ENCODE measurements at regions not wholly inside any gene's neighbourhood (a gene's known extent, or its start where the extent isn't known, plus 50 kb on each side); places are given as distances from the start of the nearest gene placed in this dataset.

DNA sequence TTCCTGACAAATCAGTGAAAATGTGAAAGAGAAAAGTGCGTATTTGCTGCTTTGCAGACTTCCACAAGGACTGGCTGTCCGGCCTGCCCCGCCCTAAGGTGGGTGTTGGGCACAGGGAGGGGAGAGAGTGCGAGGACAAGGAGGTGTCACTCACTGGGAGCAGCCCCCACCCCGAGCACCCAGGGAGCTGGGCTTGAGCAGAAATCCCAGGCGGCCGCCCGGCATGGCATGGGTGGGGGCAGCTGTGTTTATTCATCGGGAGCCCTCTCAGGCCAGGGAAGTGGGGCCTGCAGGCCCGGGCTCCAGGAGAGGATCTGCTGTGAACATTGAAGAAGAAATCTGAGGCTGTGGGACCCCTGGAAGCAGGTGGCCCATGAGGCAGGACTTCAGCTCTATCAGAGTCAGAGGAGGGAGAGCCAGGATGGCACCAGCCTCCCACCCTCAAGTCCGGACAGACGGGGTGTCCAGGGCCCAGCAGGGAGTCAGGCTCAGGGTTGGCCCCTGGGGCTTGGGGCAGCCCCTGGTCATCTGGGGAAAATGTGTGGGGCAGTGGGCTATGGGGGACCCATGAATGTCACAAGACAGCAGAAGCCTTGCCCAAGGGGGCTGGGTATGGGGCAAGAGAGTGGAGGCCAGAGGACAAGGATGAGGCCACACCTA lies 164.4 kb upstream of the PPP2R2D start:
- Mint-ChIP-seq H3K4me1 (ENCODE audit: low read depth) (no peaks in the 10 kb centered on the region), H3K4me3 (no peak overlapping the region), H3K27me3 (peaks cover 5% of the 10 kb centered on the region), H3K27ac (no peak overlapping the region), H3K9me3 (peaks cover 4% of the 10 kb centered on the region), H3K36me3 (ENCODE audit: low read depth) (no peaks in the 10 kb centered on the region)
- ChIA-PET POLR2A (no interaction called here), CTCF (no interaction called here)
- TF ChIP-seq, protein P1, sequence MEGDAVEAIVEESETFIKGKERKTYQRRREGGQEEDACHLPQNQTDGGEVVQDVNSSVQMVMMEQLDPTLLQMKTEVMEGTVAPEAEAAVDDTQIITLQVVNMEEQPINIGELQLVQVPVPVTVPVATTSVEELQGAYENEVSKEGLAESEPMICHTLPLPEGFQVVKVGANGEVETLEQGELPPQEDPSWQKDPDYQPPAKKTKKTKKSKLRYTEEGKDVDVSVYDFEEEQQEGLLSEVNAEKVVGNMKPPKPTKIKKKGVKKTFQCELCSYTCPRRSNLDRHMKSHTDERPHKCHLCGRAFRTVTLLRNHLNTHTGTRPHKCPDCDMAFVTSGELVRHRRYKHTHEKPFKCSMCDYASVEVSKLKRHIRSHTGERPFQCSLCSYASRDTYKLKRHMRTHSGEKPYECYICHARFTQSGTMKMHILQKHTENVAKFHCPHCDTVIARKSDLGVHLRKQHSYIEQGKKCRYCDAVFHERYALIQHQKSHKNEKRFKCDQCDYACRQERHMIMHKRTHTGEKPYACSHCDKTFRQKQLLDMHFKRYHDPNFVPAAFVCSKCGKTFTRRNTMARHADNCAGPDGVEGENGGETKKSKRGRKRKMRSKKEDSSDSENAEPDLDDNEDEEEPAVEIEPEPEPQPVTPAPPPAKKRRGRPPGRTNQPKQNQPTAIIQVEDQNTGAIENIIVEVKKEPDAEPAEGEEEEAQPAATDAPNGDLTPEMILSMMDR (IDR thresholded peaks at IDR 0.05), result no peak
- DNase-seq (no peak), ATAC-seq (no peak)
- intact Hi-C loops (cut with micrococcal nuclease), result no loop called here

DNA sequence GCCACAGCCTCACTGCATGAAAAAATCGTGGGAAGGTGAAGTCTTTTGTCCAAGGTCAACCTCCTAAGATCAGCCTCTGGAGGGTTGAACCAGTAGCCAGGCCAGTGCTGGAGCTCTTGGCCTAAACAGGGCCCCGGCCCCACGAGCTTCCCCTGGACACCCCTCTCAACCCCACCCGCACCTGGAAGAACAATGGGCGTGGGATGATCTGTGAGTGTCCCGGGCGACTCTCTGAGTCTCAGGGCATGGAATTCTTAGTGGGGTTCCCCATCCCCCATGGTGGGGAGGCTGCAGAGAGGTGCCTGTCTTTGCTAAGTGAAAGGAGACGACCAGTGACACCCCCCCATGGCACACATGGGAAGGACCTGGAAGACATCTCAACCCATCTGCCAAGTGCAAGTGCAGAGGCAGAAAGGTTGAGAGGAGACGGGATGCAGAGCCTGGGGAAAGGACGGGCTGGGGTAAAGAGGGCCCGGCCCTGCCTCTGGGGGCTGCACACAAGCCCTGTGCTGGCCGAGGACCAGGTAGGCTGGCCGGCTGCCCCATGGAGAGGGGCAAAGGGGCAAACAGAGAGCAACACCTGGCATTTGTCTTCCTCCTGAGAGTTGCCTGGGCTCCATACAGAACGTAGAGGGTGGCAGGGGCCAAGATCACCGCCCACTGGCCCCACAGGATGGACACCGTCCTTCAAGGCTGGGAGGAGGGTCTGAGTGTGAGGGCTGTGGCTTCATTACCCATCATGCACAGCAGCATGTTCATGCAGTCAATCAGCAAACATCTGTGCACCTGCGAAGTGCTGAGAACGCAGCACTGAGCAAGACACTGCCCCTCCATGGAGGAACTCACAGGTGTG lies 163.0 kb upstream of the PPP2R2D start:
- no peak overlapping the region for H3K27ac Mint-ChIP-seq
- H3K4me1 Mint-ChIP-seq (ENCODE audit: low read depth), result no peaks in the 10 kb centered on the region
- H3K27me3 Mint-ChIP-seq, result peaks cover 5% of the 10 kb centered on the region
- CTCF ChIA-PET, result no interaction called here
- TF ChIP-seq, protein P1 (IDR thresholded peaks at IDR 0.05), result no peak
- ATAC-seq (no peak), DNase-seq (no peak)
- H3K36me3 Mint-ChIP-seq (ENCODE audit: low read depth), result no peaks in the 10 kb centered on the region
- POLR2A ChIA-PET, result no interaction called here
- intact Hi-C loops (cut with micrococcal nuclease), result no loop called here
- H3K9me3 Mint-ChIP-seq, result no peaks in the 10 kb centered on the region
- no peak overlapping the region for H3K4me3 Mint-ChIP-seq

DNA sequence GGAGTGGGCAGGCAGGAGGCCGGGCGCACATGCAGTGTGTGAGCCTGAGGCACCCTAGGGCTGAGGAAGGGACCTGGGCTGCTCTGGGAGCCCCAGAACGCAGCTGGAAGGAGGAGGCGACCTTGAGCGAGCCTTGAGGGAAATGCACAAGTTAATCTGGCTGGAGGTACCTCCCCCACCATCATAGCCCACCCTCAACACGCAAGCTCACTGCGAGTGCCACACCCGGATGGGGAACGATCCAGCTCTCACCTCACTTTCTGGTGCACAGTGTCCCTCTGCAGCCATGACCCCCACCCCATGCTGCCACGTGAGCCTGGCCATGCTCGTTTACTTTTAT lies 162.4 kb upstream of the PPP2R2D start:
- DNase-seq (no peak), ATAC-seq (no peak)
- H3K9me3 Mint-ChIP-seq, result no peaks in the 10 kb centered on the region
- H3K36me3 Mint-ChIP-seq (ENCODE audit: low read depth), result no peaks in the 10 kb centered on the region
- no peak overlapping the region for H3K27ac Mint-ChIP-seq
- POLR2A ChIA-PET, result no interaction called here
- intact Hi-C loops (cut with micrococcal nuclease), result no loop called here
- H3K4me3 Mint-ChIP-seq, result no peak overlapping the region
- peaks cover under 1% of the 10 kb centered on the region for H3K4me1 Mint-ChIP-seq (ENCODE audit: low read depth)
- TF ChIP-seq, protein P1 (IDR thresholded peaks at IDR 0.05), result no peak
- CTCF ChIA-PET, result no interaction called here
- H3K27me3 Mint-ChIP-seq, result peaks cover 5% of the 10 kb centered on the region

DNA sequence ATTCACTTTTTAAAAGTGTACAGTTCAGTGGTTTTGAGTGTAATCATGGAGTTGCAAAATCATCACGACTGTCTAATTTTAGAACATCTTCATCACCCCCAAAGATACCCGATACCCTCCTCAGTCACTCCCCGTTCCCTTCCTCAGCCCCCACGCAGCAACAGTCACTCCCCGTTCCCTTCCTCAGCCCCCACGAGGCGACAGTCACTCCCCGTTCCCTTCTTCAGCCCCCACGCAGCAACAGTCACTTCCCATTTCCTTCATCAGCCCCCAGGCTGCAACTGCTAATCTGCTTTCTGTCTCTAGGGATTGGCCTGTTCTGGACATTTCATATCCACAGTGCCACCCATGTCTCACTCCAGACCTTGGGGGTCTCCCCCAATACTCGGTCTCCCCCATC lies 161.6 kb upstream of the PPP2R2D start:
- ATAC-seq, result no peak

DNA sequence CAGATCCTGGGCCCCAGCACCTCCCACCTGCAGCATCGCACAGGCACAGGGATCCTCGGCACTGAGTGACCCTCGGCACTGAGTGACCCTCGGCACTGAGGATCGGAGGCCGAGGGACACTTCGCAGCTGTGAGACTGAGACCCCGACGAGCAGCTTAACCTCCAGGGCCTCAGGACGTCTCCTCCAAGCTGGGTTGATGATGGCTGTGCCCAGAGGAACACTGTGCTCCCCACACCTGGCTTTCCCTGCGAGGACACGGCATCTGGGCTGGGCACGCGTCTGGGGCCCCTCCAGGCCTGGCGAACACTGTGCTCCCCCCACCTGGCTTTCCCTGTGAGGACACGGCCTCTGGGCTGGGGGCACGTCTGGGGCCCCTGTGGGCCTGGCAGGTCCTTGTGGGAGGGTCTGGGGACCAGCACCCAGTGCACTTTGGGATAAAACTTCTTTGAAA lies 158.3 kb upstream of the PPP2R2D start:
- DNase-seq, result no peak
- no peak overlapping the region for H3K4me3 Mint-ChIP-seq
- H3K36me3 Mint-ChIP-seq (ENCODE audit: low read depth), result no peaks in the 10 kb centered on the region
- POLR2A ChIA-PET, result no interaction called here
- H3K27me3 Mint-ChIP-seq, result peaks cover 19% of the 10 kb centered on the region
- CTCF ChIA-PET, result no interaction called here
- H3K4me1 Mint-ChIP-seq (ENCODE audit: low read depth), result peaks cover 2% of the 10 kb centered on the region
- ATAC-seq, result no peak
- intact Hi-C loops (cut with micrococcal nuclease), result no loop called here
- TF ChIP-seq, protein P1 (IDR thresholded peaks at IDR 0.05), result no peak
- H3K9me3 Mint-ChIP-seq, result no peaks in the 10 kb centered on the region
- no peak overlapping the region for H3K27ac Mint-ChIP-seq

More for the DNA sequence above, 161.6 kb upstream of the PPP2R2D start:
- no peaks in the 10 kb centered on the region for H3K9me3 Mint-ChIP-seq
- ChIA-PET POLR2A (no interaction called here), CTCF (no interaction called here)
- no peak overlapping the region for H3K27ac Mint-ChIP-seq
- no peak overlapping the region for H3K4me3 Mint-ChIP-seq
- no peak for DNase-seq
- TF ChIP-seq, protein P1 (IDR thresholded peaks at IDR 0.05), result no peak
- H3K4me1 Mint-ChIP-seq (ENCODE audit: low read depth), result peaks cover 2% of the 10 kb centered on the region
- H3K36me3 Mint-ChIP-seq (ENCODE audit: low read depth), result no peaks in the 10 kb centered on the region
- peaks cover 10% of the 10 kb centered on the region for H3K27me3 Mint-ChIP-seq
- intact Hi-C loops (cut with micrococcal nuclease), result no loop called here
